H9 (cell line): ENCODE measurements at regions not wholly inside any gene's neighbourhood (a gene's known extent, or its start where the extent isn't known, plus 50 kb on each side); places are given as distances from the start of the nearest gene placed in this dataset.
A peak's percentile ranks its signal among the peaks of the same experiment; 100 is the strongest.

Source experiments
- DNase-seq: peaks from one replicate; pipeline ENCODE4 v3.0.0-alpha.2; 2017
- H2AFZ ChIP-seq: one replicate; pipeline ENCODE4 v1.6.1; 2013; ENCODE audit warnings: mild to moderate bottlenecking, low read length, control low read depth, moderate library complexity
- H2AK5ac ChIP-seq: 2 replicates; pipeline ENCODE4 v1.6.1; 2013; ENCODE audit warnings: low read length, control low read depth, mixed read lengths; ENCODE audit not compliant: insufficient read length
- H2BK120ac ChIP-seq: one replicate; pipeline ENCODE4 v1.6.1; 2013; ENCODE audit warnings: low read depth, mild to moderate bottlenecking, low read length, control low read depth, inconsistent platforms; ENCODE audit not compliant: poor library complexity, severe bottlenecking
- H2BK12ac ChIP-seq: 2 replicates; pipeline ENCODE4 v1.6.1; 2013; ENCODE audit warnings: low read length, control low read depth, mixed read lengths, low read depth; ENCODE audit not compliant: insufficient read length
- H2BK15ac ChIP-seq: 2 replicates; pipeline ENCODE4 v1.6.1; 2013; ENCODE audit warnings: low read depth, low read length, control low read depth
- H2BK20ac ChIP-seq: one replicate; pipeline ENCODE4 v1.6.1; 2013; ENCODE audit warnings: low read depth, mild to moderate bottlenecking, low read length, control low read depth, inconsistent platforms; ENCODE audit not compliant: poor library complexity, severe bottlenecking
- H2BK5ac ChIP-seq: 2 replicates; pipeline ENCODE4 v1.6.1; 2013; ENCODE audit warnings: low read length, control low read depth, mixed read lengths; ENCODE audit not compliant: insufficient read length
- H3K14ac ChIP-seq: 2 replicates; pipeline ENCODE4 v1.6.1; 2013; ENCODE audit warnings: low read length, control low read depth; ENCODE audit not compliant: insufficient read depth
- H3K18ac ChIP-seq: 2 replicates; pipeline ENCODE4 v1.6.1; 2013; ENCODE audit warnings: low read depth, mild to moderate bottlenecking, mixed read lengths, low read length, control low read depth; ENCODE audit not compliant: insufficient read length
- H3K23ac ChIP-seq: 2 replicates; pipeline ENCODE4 v1.6.1; 2013; ENCODE audit warnings: low read length, control low read depth, mixed read lengths, low read depth; ENCODE audit not compliant: insufficient read length
- H3K23me2 ChIP-seq: 2 replicates; pipeline ENCODE4 v1.6.1; 2013; ENCODE audit warnings: low read depth, mild to moderate bottlenecking, mixed read lengths, low read length, control low read depth; ENCODE audit not compliant: insufficient read length, poor library complexity, severe bottlenecking
- H3K27ac ChIP-seq: 2 replicates; pipeline ENCODE4 v1.5.1; 2013; ENCODE audit warnings: low read length, control low read depth, mixed read lengths, low read depth; ENCODE audit not compliant: insufficient read length
- H3K27me3 ChIP-seq: 2 replicates; pipeline ENCODE4 v1.6.1; 2013; ENCODE audit warnings: low read length, control low read depth, inconsistent platforms; ENCODE audit not compliant: insufficient read depth
- H3K4ac ChIP-seq: 2 replicates; pipeline ENCODE4 v1.6.1; 2013; ENCODE audit warnings: low read depth, mild to moderate bottlenecking, control low read depth, inconsistent platforms, low read length, moderate library complexity
- H3K4me1 ChIP-seq: 2 replicates; pipeline ENCODE4 v1.6.1; 2013; ENCODE audit warnings: low read length, control low read depth, inconsistent platforms; ENCODE audit not compliant: insufficient read depth
- H3K4me2 ChIP-seq: 2 replicates; pipeline ENCODE4 v1.6.1; 2013; ENCODE audit warnings: low read length, control low read depth, mixed read lengths; ENCODE audit not compliant: insufficient read length, insufficient read depth
- H3K56ac ChIP-seq: 2 replicates; pipeline ENCODE4 v1.6.1; 2013; ENCODE audit warnings: low read depth, mild to moderate bottlenecking, mixed read lengths, low read length, control low read depth; ENCODE audit not compliant: insufficient read length
- H3K79me1 ChIP-seq: 2 replicates; pipeline ENCODE4 v1.6.1; 2013; ENCODE audit warnings: low read depth, mild to moderate bottlenecking, moderate library complexity, low read length, control low read depth, inconsistent platforms; ENCODE audit not compliant: insufficient read depth, poor library complexity, severe bottlenecking
- H3K79me2 ChIP-seq: 2 replicates; pipeline ENCODE4 v1.6.1; 2013; ENCODE audit warnings: low read length, control low read depth, inconsistent platforms; ENCODE audit not compliant: insufficient read depth
- H3K9ac ChIP-seq: 2 replicates; pipeline ENCODE4 v1.6.1; 2013; ENCODE audit warnings: low read length, control low read depth, mixed read lengths; ENCODE audit not compliant: insufficient read length; ENCODE audit errors: extremely low read depth
- H3K9me3 ChIP-seq: one replicate; pipeline ENCODE4 v1.6.1; 2013; ENCODE audit warnings: low read depth, low read length, inconsistent platforms; ENCODE audit not compliant: control insufficient read depth
- H3T11ph ChIP-seq: one replicate; pipeline ENCODE4 v1.6.1; 2013; ENCODE audit warnings: mild to moderate bottlenecking, low read length, control low read depth, inconsistent platforms
- H4K20me1 ChIP-seq: one replicate; pipeline ENCODE4 v1.6.1; 2013; ENCODE audit not compliant: control insufficient read depth, insufficient read length, insufficient read depth
- H4K5ac ChIP-seq: 2 replicates; pipeline ENCODE4 v1.6.1; 2013; ENCODE audit warnings: low read depth, mild to moderate bottlenecking, mixed read lengths, low read length, control low read depth; ENCODE audit not compliant: insufficient read length
- H4K8ac ChIP-seq: replicated peaks from 2 replicates; pipeline ENCODE4 v1.6.1; 2013; ENCODE audit warnings: low read length, control low read depth, mixed read lengths, low read depth; ENCODE audit not compliant: insufficient read length
- H4K91ac ChIP-seq: 2 replicates; pipeline ENCODE4 v1.6.1; 2013; ENCODE audit warnings: low read depth, mild to moderate bottlenecking, moderate library complexity, mixed read lengths, low read length, control low read depth; ENCODE audit not compliant: insufficient read length
- H3K27ac Mint-ChIP-seq, 3 experiments: 2 replicates in 2 of 3; 3 replicates in 1 of 3; pipeline ENCODE4 v1.8.0; 2020 to 2021; ENCODE audit warnings: mixed read lengths in 3 of 3, mild to moderate bottlenecking in 1 of 3, moderate library complexity in 1 of 3
- H3K27me3 Mint-ChIP-seq: 2 replicates; pipeline ENCODE4 v1.8.0; 2021; ENCODE audit warnings: low read depth, mild to moderate bottlenecking, moderate library complexity, mixed read lengths
- H3K36me3 Mint-ChIP-seq, 3 experiments: 2 replicates in 2 of 3; 3 replicates in 1 of 3; pipeline ENCODE4 v1.8.0; 2020 to 2021; ENCODE audit warnings: low read depth in 3 of 3, mixed read lengths in 3 of 3; ENCODE audit not compliant: insufficient read depth in 1 of 3
- H3K4me1 Mint-ChIP-seq, 2 experiments: 2 replicates each; pipeline ENCODE4 v1.8.0; 2020; ENCODE audit warnings: mixed read lengths in 2 of 2
- H3K4me3 Mint-ChIP-seq, 2 experiments: 2 replicates in 1 of 2; 3 replicates in 1 of 2; pipeline ENCODE4 v1.8.0; 2020 to 2021; ENCODE audit warnings: mild to moderate bottlenecking in 2 of 2, mixed read lengths in 2 of 2, moderate library complexity in 1 of 2
- H3K9me3 Mint-ChIP-seq, 2 experiments: 2 replicates in 1 of 2; 3 replicates in 1 of 2; pipeline ENCODE4 v1.8.0; 2020; ENCODE audit warnings: mild to moderate bottlenecking in 2 of 2, mixed read lengths in 2 of 2, moderate library complexity in 1 of 2
- WGBS: extraction: QIAGEN DNeasy Blood & Tissue Kit; methylation state at CpG from one replicate; pipeline ENCODE4 v1.1.7; 2013; ENCODE audit warnings: missing lambda C conversion rate, low lambda C conversion rate, mixed read lengths; ENCODE audit not compliant: insufficient read length; ENCODE audit errors: extremely low coverage; 5-methylcytosine and 5-hydroxymethylcytosine counted together
- TF ChIP-seq, protein P1 (sequence below): fragments of 200-600 bp; sonication (generic); conservative IDR thresholded peaks from 3 replicates; pipeline ENCODE4 v1.8.0; 2021; ENCODE audit warnings: antibody characterized with exemption, mild to moderate bottlenecking

DNA sequence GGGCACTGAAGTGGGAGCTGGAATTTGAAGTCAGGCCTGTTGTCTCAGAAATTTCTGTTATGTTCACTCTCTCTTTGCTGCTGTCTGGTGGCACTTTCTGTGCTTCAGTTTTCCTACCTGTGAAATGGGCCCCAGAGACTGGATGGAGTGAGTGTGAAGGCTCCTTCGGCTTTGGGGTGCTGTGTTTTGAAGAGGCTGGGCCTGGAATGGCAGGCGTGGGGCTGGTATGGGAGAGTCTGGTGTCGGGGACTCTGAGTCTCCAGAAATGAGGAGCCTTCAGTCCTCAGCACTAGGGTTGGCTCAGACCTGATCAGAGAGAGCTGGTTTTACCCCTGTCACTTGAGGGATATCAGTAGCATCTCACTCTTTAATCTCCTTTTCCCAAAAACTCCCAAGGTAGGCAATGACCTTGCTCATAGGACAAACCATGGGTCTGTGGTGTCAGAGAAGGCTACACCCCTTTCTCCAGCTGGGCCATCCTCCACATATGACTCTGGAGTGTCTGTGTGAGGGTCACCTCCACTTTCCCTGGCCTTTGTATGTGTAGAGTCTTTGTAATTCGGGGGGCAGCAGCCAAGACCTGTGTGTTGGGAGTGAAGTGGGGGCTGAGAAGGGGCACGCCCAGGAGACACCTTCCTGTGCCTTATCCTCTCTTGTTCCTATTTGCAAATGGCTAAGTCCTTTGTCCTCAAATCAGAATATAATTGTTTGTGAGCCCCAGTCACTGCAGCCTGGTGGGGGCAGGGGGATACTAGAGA is 279.9 kb downstream of the PTPRU start:
- no peak overlapping the region; a peak in 1 of 7 replicates for H3K27ac Mint-ChIP-seq
- H3K4me1 Mint-ChIP-seq: peaks cover 17 to 26% of the 10 kb centered on the region in 2 experiments
- H2BK12ac ChIP-seq: no peak overlapping the region

More for the DNA sequence above, 279.9 kb downstream of the PTPRU start:
- Histone ChIP-seq H3K4me1 (no peaks in the 10 kb centered on the region), H4K91ac (no peak overlapping the region), H4K5ac (no peak overlapping the region), H3K23me2 (no peaks in the 10 kb centered on the region), H3K27ac (no peak overlapping the region), H2BK120ac (no peak overlapping the region), H3K14ac (no peak overlapping the region), H3K9me3 (no peaks in the 10 kb centered on the region), H4K8ac (no peak overlapping the region), H2AK5ac (no peak overlapping the region), H3K79me1 (no peaks in the 10 kb centered on the region), H3K56ac (no peak overlapping the region), H3K18ac (no peak overlapping the region), H2BK5ac (no peak overlapping the region), H3K27me3 (no peaks in the 10 kb centered on the region), H2BK15ac (no peak overlapping the region), H3K79me2 (no peaks in the 10 kb centered on the region), H3K4ac (no peak overlapping the region), H3K9ac (no peak overlapping the region), H3K23ac (no peak overlapping the region), H3K4me2 (no peak overlapping the region), H4K20me1 (peaks cover 3% of the 10 kb centered on the region), H2BK20ac (no peak overlapping the region), H2AFZ (no peak overlapping the region), H3T11ph (no peak overlapping the region)
- H3K4me3 Mint-ChIP-seq: no peak overlapping the region
- H3K27me3 Mint-ChIP-seq: peaks cover 11% of the 10 kb centered on the region
- TF ChIP-seq, protein P1, sequence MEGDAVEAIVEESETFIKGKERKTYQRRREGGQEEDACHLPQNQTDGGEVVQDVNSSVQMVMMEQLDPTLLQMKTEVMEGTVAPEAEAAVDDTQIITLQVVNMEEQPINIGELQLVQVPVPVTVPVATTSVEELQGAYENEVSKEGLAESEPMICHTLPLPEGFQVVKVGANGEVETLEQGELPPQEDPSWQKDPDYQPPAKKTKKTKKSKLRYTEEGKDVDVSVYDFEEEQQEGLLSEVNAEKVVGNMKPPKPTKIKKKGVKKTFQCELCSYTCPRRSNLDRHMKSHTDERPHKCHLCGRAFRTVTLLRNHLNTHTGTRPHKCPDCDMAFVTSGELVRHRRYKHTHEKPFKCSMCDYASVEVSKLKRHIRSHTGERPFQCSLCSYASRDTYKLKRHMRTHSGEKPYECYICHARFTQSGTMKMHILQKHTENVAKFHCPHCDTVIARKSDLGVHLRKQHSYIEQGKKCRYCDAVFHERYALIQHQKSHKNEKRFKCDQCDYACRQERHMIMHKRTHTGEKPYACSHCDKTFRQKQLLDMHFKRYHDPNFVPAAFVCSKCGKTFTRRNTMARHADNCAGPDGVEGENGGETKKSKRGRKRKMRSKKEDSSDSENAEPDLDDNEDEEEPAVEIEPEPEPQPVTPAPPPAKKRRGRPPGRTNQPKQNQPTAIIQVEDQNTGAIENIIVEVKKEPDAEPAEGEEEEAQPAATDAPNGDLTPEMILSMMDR: no peak
- H3K36me3 Mint-ChIP-seq: no peaks in the 10 kb centered on the region
- peak; percentile 12 for DNase-seq
- WGBS: no CpG with 5 or more reads among the region's 5 CpGs
- no peaks in the 10 kb centered on the region for H3K9me3 Mint-ChIP-seq
